Liver (tissue), 8 donors: ENCODE measurements at regions not wholly inside any gene's neighbourhood (a gene's known extent, or its start where the extent isn't known, plus 50 kb on each side); places are given as distances from the start of the nearest gene placed in this dataset.

Experiments used
- DNase-seq: peaks from one replicate; pipeline ENCODE4 v3.0.0-alpha.2; 2017; ENCODE audit warnings: low spot score
- H3K27ac ChIP-seq, 2 donors: one replicate each; pipeline ENCODE4 v1.7.0; 2013; ENCODE audit warnings: inconsistent platforms in 2 of 2, low read length in 2 of 2, control low read depth in 1 of 2, low read depth in 1 of 2, mild to moderate bottlenecking in 1 of 2
- H3K27me3 ChIP-seq, 4 donors: one replicate each; pipeline versions ENCODE4 v1.6.1 to v1.7.0; 2013; ENCODE audit warnings: low read length in 3 of 4, inconsistent platforms in 1 of 4, mild to moderate bottlenecking in 1 of 4, moderate library complexity in 1 of 4; ENCODE audit not compliant: control insufficient read depth in 4 of 4, insufficient read depth in 4 of 4
- H3K36me3 ChIP-seq, 4 donors: one replicate each; pipeline versions ENCODE4 v1.6.1 to v1.7.0; 2013; ENCODE audit warnings: low read length in 3 of 4, mild to moderate bottlenecking in 3 of 4, low read depth in 1 of 4, moderate library complexity in 1 of 4; ENCODE audit not compliant: control insufficient read depth in 4 of 4, insufficient read depth in 3 of 4
- H3K4me1 ChIP-seq, 4 donors: one replicate each; pipeline versions ENCODE4 v1.6.1 to v1.7.0; 2013; ENCODE audit warnings: low read length in 3 of 4, mild to moderate bottlenecking in 3 of 4, moderate library complexity in 1 of 4; ENCODE audit not compliant: control insufficient read depth in 4 of 4, insufficient read depth in 4 of 4
- H3K4me3 ChIP-seq, 3 donors: one replicate each; pipeline versions ENCODE4 v1.6.1 to v1.7.0; 2013; ENCODE audit warnings: low read length in 3 of 3, control low read depth in 1 of 3, low read depth in 1 of 3, mild to moderate bottlenecking in 1 of 3
- H3K9ac ChIP-seq, 2 donors: one replicate each; pipeline ENCODE4 v1.7.0; 2013; ENCODE audit warnings: low read length in 2 of 2, mild to moderate bottlenecking in 2 of 2, moderate library complexity in 2 of 2, control low read depth in 1 of 2, low read depth in 1 of 2
- H3K9me3 ChIP-seq, 4 donors: one replicate each; pipeline versions ENCODE4 v1.6.1 to v1.7.0; 2013; ENCODE audit warnings: low read length in 3 of 4; ENCODE audit not compliant: control insufficient read depth in 4 of 4
- EGR1 ChIP-seq, 2 donors: IDR thresholded peaks; 2 replicates each; pipeline ENCODE4 v1.6.1; 2016 to 2018; ENCODE audit warnings: antibody characterized with exemption in 2 of 2, low read depth in 2 of 2
- FOXA1 ChIP-seq: IDR thresholded peaks from 2 replicates; pipeline ENCODE4 v1.6.1; 2016; ENCODE audit warnings: antibody characterized with exemption
- FOXA2 ChIP-seq: IDR thresholded peaks from 2 replicates; pipeline ENCODE4 v1.6.1; 2016; ENCODE audit warnings: antibody characterized with exemption
- GABPA ChIP-seq, 2 donors: IDR thresholded peaks in 1 of 2; conservative IDR thresholded peaks in 1 of 2; 2 replicates each; pipeline ENCODE4 v1.6.1; 2016; ENCODE audit warnings: antibody characterized with exemption in 2 of 2, mild to moderate bottlenecking in 1 of 2, moderate library complexity in 1 of 2
- HNF4A ChIP-seq, 2 donors: conservative IDR thresholded peaks; 2 replicates each; pipeline ENCODE4 v1.6.1; 2016; ENCODE audit warnings: antibody characterized with exemption in 2 of 2, mild to moderate bottlenecking in 2 of 2
- HNF4G ChIP-seq: IDR thresholded peaks from 2 replicates; pipeline ENCODE4 v1.6.1; 2016; ENCODE audit warnings: antibody characterized with exemption
- JUND ChIP-seq, 2 donors: IDR thresholded peaks; 2 replicates each; pipeline ENCODE4 v1.6.1; 2016; ENCODE audit warnings: antibody characterized with exemption in 2 of 2
- NR2F2 ChIP-seq: IDR thresholded peaks from 2 replicates; pipeline ENCODE4 v1.6.1; 2016; ENCODE audit warnings: antibody characterized with exemption
- RAD21 ChIP-seq, 2 donors: IDR thresholded peaks; 2 replicates each; pipeline ENCODE4 v1.6.1; 2016; ENCODE audit warnings: antibody characterized with exemption in 2 of 2, mild to moderate bottlenecking in 2 of 2
- RXRA ChIP-seq, 2 donors: IDR thresholded peaks; 2 replicates each; pipeline ENCODE4 v1.6.1; 2017 to 2018; ENCODE audit warnings: antibody characterized with exemption in 2 of 2, mild to moderate bottlenecking in 1 of 2
- SP1 ChIP-seq: IDR thresholded peaks from 2 replicates; pipeline ENCODE4 v1.6.1; 2018; ENCODE audit warnings: antibody characterized with exemption, mild to moderate bottlenecking
- TAF1 ChIP-seq: conservative IDR thresholded peaks from 2 replicates; pipeline ENCODE4 v1.6.1; 2016; ENCODE audit warnings: antibody characterized with exemption, mild to moderate bottlenecking
- YY1 ChIP-seq: IDR thresholded peaks from 2 replicates; pipeline ENCODE4 v1.6.1; 2016; ENCODE audit warnings: antibody characterized with exemption, mild to moderate bottlenecking
- WGBS: extraction: QIAGEN DNeasy Blood & Tissue Kit; methylation state at CpG from one replicate; pipeline ENCODE4 v1.1.7; 2013; 5-methylcytosine and 5-hydroxymethylcytosine counted together
- TF ChIP-seq, protein P1 (sequence below): IDR thresholded peaks from 2 replicates; pipeline ENCODE4 v1.6.1; 2016; ENCODE audit warnings: antibody characterized with exemption
- TF ChIP-seq, protein P2 (sequence below): IDR thresholded peaks from 2 replicates; pipeline ENCODE4 v1.6.1; 2016; ENCODE audit warnings: antibody characterized with exemption
- TF ChIP-seq, protein P3 (sequence below): IDR thresholded peaks from 2 replicates; pipeline ENCODE4 v1.6.1; 2016; ENCODE audit warnings: antibody characterized with exemption, mild to moderate bottlenecking
- TF ChIP-seq, protein P4 (sequence below): fragments of 150-350 bp; IDR thresholded peaks from 2 replicates; pipeline ENCODE4 v1.5.1; 2017; ENCODE audit warnings: improper control_type of control experiment, low read depth, low read length; ENCODE audit not compliant: missing input control
- TF ChIP-seq, protein P5 (sequence below): IDR thresholded peaks from 2 replicates; pipeline ENCODE4 v1.6.1; 2016; ENCODE audit warnings: antibody characterized with exemption
- donor health status: healthy.
- donor health status: healthy.
- donor health status: healthy.
- donor health status: healthy.
- donor health status: healthy.

DNA sequence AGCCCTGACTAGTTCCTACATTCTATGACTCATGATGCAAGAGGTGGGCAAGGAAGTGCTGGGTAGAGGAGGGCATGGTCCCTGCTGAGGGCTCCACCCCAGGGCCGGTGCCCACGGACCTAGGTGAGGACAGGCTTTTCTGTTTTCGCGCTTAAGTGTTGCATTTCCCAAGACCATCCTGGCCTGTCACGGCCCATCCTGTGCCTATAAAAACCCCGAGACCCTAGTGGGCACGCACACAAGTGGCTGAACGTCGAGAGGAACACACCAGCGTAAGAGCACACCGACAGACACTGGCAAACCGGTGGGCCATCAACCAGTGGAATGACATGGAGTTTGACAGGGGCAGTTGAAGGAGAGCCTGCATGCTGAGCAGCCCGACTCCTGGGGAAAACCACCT, 680.7 kb upstream of the GHITM start:
- no peak overlapping the region for H3K27ac ChIP-seq
- H3K27me3 ChIP-seq = no peaks in the 10 kb centered on the region
- H3K4me3 ChIP-seq = no peak overlapping the region
- 88% methylated on average over 13 of the region's 13 CpGs for WGBS
- H3K9ac ChIP-seq = no peak overlapping the region
- DNase-seq = no peak
- no peaks in the 10 kb centered on the region for H3K36me3 ChIP-seq
- H3K9me3 ChIP-seq = no peaks in the 10 kb centered on the region
- no peaks in the 10 kb centered on the region for H3K4me1 ChIP-seq
- TF ChIP-seq RXRA (IDR thresholded peaks at IDR 0.05) (no peak), EGR1 (IDR thresholded peaks at IDR 0.05; ENCODE audit: low read depth in 2 of 2) (no peak), FOXA1 (no peak), SP1 (no peak), RAD21 (IDR thresholded peaks at IDR 0.05) (no peak), GABPA (IDR thresholded peaks at IDR 0.05 in 1 of 2, conservative IDR thresholded peaks at IDR 0.05 in 1 of 2) (no peak), JUND (IDR thresholded peaks at IDR 0.05) (no peak)
- TF ChIP-seq, protein P1, sequence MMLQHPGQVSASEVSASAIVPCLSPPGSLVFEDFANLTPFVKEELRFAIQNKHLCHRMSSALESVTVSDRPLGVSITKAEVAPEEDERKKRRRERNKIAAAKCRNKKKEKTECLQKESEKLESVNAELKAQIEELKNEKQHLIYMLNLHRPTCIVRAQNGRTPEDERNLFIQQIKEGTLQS = no peak
- TF ChIP-seq, protein P2, sequence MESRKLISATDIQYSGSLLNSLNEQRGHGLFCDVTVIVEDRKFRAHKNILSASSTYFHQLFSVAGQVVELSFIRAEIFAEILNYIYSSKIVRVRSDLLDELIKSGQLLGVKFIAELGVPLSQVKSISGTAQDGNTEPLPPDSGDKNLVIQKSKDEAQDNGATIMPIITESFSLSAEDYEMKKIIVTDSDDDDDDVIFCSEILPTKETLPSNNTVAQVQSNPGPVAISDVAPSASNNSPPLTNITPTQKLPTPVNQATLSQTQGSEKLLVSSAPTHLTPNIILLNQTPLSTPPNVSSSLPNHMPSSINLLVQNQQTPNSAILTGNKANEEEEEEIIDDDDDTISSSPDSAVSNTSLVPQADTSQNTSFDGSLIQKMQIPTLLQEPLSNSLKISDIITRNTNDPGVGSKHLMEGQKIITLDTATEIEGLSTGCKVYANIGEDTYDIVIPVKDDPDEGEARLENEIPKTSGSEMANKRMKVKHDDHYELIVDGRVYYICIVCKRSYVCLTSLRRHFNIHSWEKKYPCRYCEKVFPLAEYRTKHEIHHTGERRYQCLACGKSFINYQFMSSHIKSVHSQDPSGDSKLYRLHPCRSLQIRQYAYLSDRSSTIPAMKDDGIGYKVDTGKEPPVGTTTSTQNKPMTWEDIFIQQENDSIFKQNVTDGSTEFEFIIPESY = no peak

DNA sequence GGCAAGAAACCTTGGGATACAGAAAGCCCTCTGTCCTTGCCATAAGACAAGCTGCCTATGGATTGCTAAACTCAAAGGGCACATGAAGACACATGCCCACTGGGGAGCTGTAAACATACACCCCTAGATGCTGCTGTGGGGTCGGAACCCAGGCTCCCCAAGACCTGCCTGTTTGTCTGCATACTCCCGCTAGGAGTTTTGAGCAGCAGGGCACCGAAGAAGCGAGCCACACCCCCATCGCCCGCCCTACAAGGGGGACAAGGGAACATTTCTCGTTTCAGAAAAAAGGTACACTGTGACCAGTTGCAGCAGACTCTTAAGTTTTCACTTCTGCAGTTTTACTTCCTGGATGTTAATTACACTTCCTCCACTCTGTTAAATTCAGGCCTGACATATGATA, 680.2 kb upstream of the GHITM start:
- Histone ChIP-seq H3K36me3 (no peaks in the 10 kb centered on the region), H3K9me3 (no peaks in the 10 kb centered on the region), H3K9ac (no peak overlapping the region), H3K27me3 (no peaks in the 10 kb centered on the region), H3K27ac (no peak overlapping the region), H3K4me3 (no peak overlapping the region), H3K4me1 (no peaks in the 10 kb centered on the region)
- WGBS = 85% methylated on average over 7 of the region's 7 CpGs
- DNase-seq = no peak
- TF ChIP-seq, protein P3, sequence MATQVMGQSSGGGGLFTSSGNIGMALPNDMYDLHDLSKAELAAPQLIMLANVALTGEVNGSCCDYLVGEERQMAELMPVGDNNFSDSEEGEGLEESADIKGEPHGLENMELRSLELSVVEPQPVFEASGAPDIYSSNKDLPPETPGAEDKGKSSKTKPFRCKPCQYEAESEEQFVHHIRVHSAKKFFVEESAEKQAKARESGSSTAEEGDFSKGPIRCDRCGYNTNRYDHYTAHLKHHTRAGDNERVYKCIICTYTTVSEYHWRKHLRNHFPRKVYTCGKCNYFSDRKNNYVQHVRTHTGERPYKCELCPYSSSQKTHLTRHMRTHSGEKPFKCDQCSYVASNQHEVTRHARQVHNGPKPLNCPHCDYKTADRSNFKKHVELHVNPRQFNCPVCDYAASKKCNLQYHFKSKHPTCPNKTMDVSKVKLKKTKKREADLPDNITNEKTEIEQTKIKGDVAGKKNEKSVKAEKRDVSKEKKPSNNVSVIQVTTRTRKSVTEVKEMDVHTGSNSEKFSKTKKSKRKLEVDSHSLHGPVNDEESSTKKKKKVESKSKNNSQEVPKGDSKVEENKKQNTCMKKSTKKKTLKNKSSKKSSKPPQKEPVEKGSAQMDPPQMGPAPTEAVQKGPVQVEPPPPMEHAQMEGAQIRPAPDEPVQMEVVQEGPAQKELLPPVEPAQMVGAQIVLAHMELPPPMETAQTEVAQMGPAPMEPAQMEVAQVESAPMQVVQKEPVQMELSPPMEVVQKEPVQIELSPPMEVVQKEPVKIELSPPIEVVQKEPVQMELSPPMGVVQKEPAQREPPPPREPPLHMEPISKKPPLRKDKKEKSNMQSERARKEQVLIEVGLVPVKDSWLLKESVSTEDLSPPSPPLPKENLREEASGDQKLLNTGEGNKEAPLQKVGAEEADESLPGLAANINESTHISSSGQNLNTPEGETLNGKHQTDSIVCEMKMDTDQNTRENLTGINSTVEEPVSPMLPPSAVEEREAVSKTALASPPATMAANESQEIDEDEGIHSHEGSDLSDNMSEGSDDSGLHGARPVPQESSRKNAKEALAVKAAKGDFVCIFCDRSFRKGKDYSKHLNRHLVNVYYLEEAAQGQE = no peak
- TF ChIP-seq, protein P4, sequence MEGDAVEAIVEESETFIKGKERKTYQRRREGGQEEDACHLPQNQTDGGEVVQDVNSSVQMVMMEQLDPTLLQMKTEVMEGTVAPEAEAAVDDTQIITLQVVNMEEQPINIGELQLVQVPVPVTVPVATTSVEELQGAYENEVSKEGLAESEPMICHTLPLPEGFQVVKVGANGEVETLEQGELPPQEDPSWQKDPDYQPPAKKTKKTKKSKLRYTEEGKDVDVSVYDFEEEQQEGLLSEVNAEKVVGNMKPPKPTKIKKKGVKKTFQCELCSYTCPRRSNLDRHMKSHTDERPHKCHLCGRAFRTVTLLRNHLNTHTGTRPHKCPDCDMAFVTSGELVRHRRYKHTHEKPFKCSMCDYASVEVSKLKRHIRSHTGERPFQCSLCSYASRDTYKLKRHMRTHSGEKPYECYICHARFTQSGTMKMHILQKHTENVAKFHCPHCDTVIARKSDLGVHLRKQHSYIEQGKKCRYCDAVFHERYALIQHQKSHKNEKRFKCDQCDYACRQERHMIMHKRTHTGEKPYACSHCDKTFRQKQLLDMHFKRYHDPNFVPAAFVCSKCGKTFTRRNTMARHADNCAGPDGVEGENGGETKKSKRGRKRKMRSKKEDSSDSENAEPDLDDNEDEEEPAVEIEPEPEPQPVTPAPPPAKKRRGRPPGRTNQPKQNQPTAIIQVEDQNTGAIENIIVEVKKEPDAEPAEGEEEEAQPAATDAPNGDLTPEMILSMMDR = no peak
- no peak for TF ChIP-seq HNF4G
- TF ChIP-seq, protein P2 = no peak
- no peak for TF ChIP-seq TAF1
- TF ChIP-seq RXRA (IDR thresholded peaks at IDR 0.05) = no peak
- TF ChIP-seq, protein P5, sequence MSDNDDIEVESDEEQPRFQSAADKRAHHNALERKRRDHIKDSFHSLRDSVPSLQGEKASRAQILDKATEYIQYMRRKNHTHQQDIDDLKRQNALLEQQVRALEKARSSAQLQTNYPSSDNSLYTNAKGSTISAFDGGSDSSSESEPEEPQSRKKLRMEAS = no peak
- TF ChIP-seq SP1 = no peak
- no peak for TF ChIP-seq YY1
- TF ChIP-seq, protein P1 = no peak
- no peak for TF ChIP-seq GABPA (IDR thresholded peaks at IDR 0.05 in 1 of 2, conservative IDR thresholded peaks at IDR 0.05 in 1 of 2)
- TF ChIP-seq NR2F2 = no peak
- TF ChIP-seq FOXA2 = no peak
- TF ChIP-seq HNF4A (conservative IDR thresholded peaks at IDR 0.05) = no peak
